OCI-LY3 (cell line): ENCODE measurements at regions not wholly inside any gene's neighbourhood (a gene's known extent, or its start where the extent isn't known, plus 50 kb on each side); places are given as distances from the start of the nearest gene placed in this dataset.

Source experiments
- H2AFZ ChIP-seq: fragments of 200-600, 300-600 bp; shearing (Covaris generic); 2 replicates; pipeline ENCODE4 v1.6.0; 2014; ENCODE audit warnings: antibody characterized with exemption, low read depth, low read length
- H3K27ac ChIP-seq: fragments of 200-600, 300-600 bp; sonication (generic); 2 replicates; pipeline ENCODE4 v1.5.1; 2014; ENCODE audit warnings: mild to moderate bottlenecking, low read length, moderate library complexity, mixed read lengths
- H3K27me3 ChIP-seq: fragments of 200-600, 300-600 bp; sonication (generic); 2 replicates; pipeline ENCODE4 v1.6.1; 2014; ENCODE audit warnings: low read depth, low read length, mixed read lengths
- H3K36me3 ChIP-seq: fragments of 200-600, 300-600 bp; sonication (generic); replicated peaks from 2 replicates; pipeline ENCODE3; 2014; ENCODE audit warnings: low read depth, low read length, mixed read lengths
- H3K4me1 ChIP-seq: fragments of 300-600, 200-600 bp; sonication (generic); 2 replicates; pipeline ENCODE4 v1.6.1; 2014; ENCODE audit warnings: low read length, mixed read lengths
- H3K4me2 ChIP-seq: fragments of 200-600, 300-600 bp; sonication (generic); 2 replicates; pipeline ENCODE4 v1.6.1; 2014; ENCODE audit warnings: low read length, mixed read lengths
- H3K4me3 ChIP-seq: fragments of 300-600, 200-600 bp; sonication (generic); 2 replicates; pipeline ENCODE4 v1.5.1; 2014; ENCODE audit warnings: antibody characterized with exemption, mild to moderate bottlenecking, low read length, moderate library complexity
- H3K79me2 ChIP-seq: fragments of 300-600, 200-600 bp; shearing (Covaris generic); 2 replicates; pipeline ENCODE4 v1.6.1; 2014; ENCODE audit warnings: mild to moderate bottlenecking, low read length, mixed read lengths
- H3K9ac ChIP-seq: fragments of 300-600, 200-600 bp; shearing (Covaris generic); 2 replicates; pipeline ENCODE4 v1.6.0; 2014; ENCODE audit warnings: mild to moderate bottlenecking, low read length, moderate library complexity
- H3K9me3 ChIP-seq: fragments of 200-600, 300-600 bp; shearing (Covaris generic); 2 replicates; pipeline ENCODE4 v1.6.1; 2014; ENCODE audit warnings: low read length, mixed read lengths; ENCODE audit not compliant: insufficient read depth
- H4K20me1 ChIP-seq: fragments of 200-600, 300-600 bp; sonication (generic); 2 replicates; pipeline ENCODE4 v1.6.1; 2016; ENCODE audit warnings: low read length, mixed read lengths; ENCODE audit not compliant: insufficient read depth
- CTCF ChIP-seq: fragments of 200-600, 300-600 bp; sonication (generic); IDR thresholded peaks from 2 replicates; pipeline ENCODE4 v1.5.1; 2014; ENCODE audit warnings: antibody characterized with exemption, low read length, low read depth
- EZH2phosphoT487 ChIP-seq: fragments of 200-600 bp; shearing (Covaris generic); IDR thresholded peaks from 2 replicates; pipeline ENCODE4 v1.6.1; 2018; ENCODE audit warnings: antibody characterized with exemption, mixed run types, low read depth

DNA sequence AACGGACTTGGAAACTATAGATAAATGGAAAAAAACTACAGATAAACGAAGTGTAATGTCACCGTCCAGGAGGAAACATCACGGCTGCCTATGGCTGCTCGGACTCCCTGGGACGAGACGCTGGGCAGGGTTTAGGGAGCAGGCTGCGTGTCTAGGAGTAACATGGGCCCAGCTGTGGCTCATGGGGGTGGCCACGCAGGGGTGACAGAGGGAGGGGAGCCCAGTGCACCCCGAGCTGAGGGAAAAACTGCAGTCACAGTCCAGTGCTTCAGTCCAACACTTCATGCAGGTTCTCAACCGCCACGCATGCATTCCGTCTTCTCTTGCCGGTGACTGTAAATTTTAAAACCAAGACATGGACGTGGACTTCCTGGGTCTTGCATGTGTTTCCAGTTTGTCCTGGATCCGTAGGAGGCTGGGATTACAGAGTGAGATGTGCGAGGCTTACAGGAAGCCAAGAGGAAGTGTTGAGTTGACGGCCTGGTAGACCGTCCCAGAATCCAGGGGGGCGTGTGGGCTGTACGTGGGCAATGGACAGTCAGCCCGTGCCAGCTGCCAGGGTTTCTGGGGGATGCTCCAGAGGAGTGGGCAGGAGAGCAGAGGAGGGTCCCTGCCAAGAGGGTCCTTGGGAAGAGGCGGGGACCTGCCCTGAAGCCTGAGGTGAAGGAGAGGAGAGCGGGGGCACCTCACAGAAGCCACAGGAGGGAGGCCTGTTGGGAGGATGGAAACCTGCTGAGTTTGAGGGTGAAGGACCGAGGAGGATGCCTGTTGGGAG is 691.4 kb downstream of the BRD1 start:
- no peaks in the 10 kb centered on the region for H3K9me3 ChIP-seq
- TF ChIP-seq EZH2phosphoT487, result no peak
- no peak for TF ChIP-seq CTCF
- H2AFZ ChIP-seq, result no peak overlapping the region
- H3K79me2 ChIP-seq, result no peaks in the 10 kb centered on the region
- H3K36me3 ChIP-seq, result no peaks in the 10 kb centered on the region
- no peaks in the 10 kb centered on the region for H3K27me3 ChIP-seq
- no peaks in the 10 kb centered on the region for H3K4me1 ChIP-seq
- no peak overlapping the region for H3K4me3 ChIP-seq
- no peak overlapping the region for H3K9ac ChIP-seq
- no peak overlapping the region for H3K27ac ChIP-seq
- H3K4me2 ChIP-seq, result no peak overlapping the region
- no peaks in the 10 kb centered on the region for H4K20me1 ChIP-seq

- Histone ChIP-seq H3K4me1 (no peaks in the 10 kb centered on the region), H4K20me1 (no peaks in the 10 kb centered on the region), H3K27ac (no peak overlapping the region), H2AFZ (no peak overlapping the region), H3K9ac (no peak overlapping the region), H3K4me3 (no peak overlapping the region), H3K9me3 (no peaks in the 10 kb centered on the region), H3K4me2 (no peak overlapping the region), H3K27me3 (no peaks in the 10 kb centered on the region), H3K79me2 (no peaks in the 10 kb centered on the region), H3K36me3 (no peaks in the 10 kb centered on the region)
- TF ChIP-seq CTCF (no peak), EZH2phosphoT487 (no peak)
Observed at GRCh38 chr22:49134076-49134475, 693.6 kb downstream of the BRD1 start.

- H4K20me1 ChIP-seq, result no peaks in the 10 kb centered on the region
- H3K36me3 ChIP-seq, result no peaks in the 10 kb centered on the region
- H2AFZ ChIP-seq, result no peak overlapping the region
- TF ChIP-seq EZH2phosphoT487 (no peak), CTCF (no peak)
- no peaks in the 10 kb centered on the region for H3K27me3 ChIP-seq
- no peak overlapping the region for H3K9ac ChIP-seq
- H3K4me2 ChIP-seq, result no peak overlapping the region
- no peak overlapping the region for H3K4me3 ChIP-seq
- no peaks in the 10 kb centered on the region for H3K9me3 ChIP-seq
- no peaks in the 10 kb centered on the region for H3K4me1 ChIP-seq
- H3K79me2 ChIP-seq, result no peaks in the 10 kb centered on the region
- H3K27ac ChIP-seq, result no peak overlapping the region
Observed at GRCh38 chr22:49133541-49133940, 694.1 kb downstream of the BRD1 start.

- no peak overlapping the region for H3K4me3 ChIP-seq
- H3K9me3 ChIP-seq, result no peaks in the 10 kb centered on the region
- H3K27ac ChIP-seq, result no peak overlapping the region
- H3K4me1 ChIP-seq, result no peaks in the 10 kb centered on the region
- H3K79me2 ChIP-seq, result no peaks in the 10 kb centered on the region
- no peaks in the 10 kb centered on the region for H3K27me3 ChIP-seq
- no peak overlapping the region for H2AFZ ChIP-seq
- H3K9ac ChIP-seq, result no peak overlapping the region
- TF ChIP-seq CTCF (no peak), EZH2phosphoT487 (no peak)
- H3K4me2 ChIP-seq, result no peak overlapping the region
- no peaks in the 10 kb centered on the region for H3K36me3 ChIP-seq
- H4K20me1 ChIP-seq, result no peaks in the 10 kb centered on the region
Observed at GRCh38 chr22:49132009-49132408, 695.7 kb downstream of the BRD1 start.
